GM06990 (cell line): ENCODE measurements at regions not wholly inside any gene's neighbourhood (a gene's known extent, or its start where the extent isn't known, plus 50 kb on each side); places are given as distances from the start of the nearest gene placed in this dataset.

Experiments used
- DNase-seq: peaks from one replicate; pipeline ENCODE4 v3.0.0-alpha.2; 2011; ENCODE audit not compliant: insufficient read length; ENCODE audit errors: extremely low read depth
- H3K27me3 ChIP-seq: replicated peaks from 2 replicates; pipeline ENCODE4 v1.6.0; 2011; ENCODE audit warnings: low read length; ENCODE audit not compliant: control insufficient read depth, insufficient read depth
- H3K36me3 ChIP-seq: 2 replicates; pipeline ENCODE4 v1.5.1; 2011; ENCODE audit warnings: low read length; ENCODE audit not compliant: control insufficient read depth, insufficient read depth
- H3K4me3 ChIP-seq: replicated peaks from 2 replicates; pipeline ENCODE4 v1.5.1; 2011; ENCODE audit warnings: low read depth, mild to moderate bottlenecking, control low read depth, low read length
- TF ChIP-seq, protein P1 (sequence below): IDR thresholded peaks from 2 replicates; pipeline ENCODE4 v1.5.1; 2011; ENCODE audit warnings: low read length, control low read depth, mild to moderate bottlenecking, inconsistent platforms; ENCODE audit not compliant: insufficient read depth, poor library complexity, severe bottlenecking

DNA sequence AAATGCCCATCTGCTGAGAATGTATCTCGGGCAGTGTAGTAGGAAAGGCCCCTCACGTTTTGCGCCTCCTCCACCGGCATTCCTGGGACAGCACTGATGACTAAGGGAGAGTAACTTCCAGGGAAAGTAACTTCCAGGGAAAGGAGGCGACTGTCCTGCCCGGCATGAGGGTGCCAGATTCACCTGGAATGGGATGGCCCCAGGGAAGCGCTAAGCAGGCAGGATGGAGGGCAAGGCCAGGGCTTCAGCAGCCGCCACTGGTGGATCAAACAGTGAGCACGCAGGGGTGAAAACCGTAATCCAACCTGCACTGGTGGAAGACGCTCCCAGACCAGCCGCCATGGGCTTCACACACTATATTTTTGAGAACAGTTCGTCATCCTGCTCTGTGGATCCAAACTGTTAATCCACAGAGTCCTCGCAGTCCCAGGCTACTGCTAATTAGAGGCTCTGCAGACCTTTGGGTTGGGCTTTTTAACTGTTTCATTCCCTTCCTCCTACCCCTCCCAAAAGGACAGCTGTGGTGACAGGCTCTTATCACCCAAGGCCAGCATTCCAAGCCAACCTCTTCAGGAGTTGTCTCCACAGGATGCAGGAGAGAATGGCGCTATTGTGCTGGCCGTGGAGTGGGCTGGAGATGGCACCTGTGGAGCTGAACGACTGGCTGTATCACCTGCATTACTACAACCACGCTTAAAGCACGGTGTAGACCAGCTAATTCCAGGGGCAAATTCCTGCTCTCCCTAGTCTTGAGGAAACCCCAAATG, 178.9 kb downstream of the DLL1 start:
- TF ChIP-seq, protein P1, sequence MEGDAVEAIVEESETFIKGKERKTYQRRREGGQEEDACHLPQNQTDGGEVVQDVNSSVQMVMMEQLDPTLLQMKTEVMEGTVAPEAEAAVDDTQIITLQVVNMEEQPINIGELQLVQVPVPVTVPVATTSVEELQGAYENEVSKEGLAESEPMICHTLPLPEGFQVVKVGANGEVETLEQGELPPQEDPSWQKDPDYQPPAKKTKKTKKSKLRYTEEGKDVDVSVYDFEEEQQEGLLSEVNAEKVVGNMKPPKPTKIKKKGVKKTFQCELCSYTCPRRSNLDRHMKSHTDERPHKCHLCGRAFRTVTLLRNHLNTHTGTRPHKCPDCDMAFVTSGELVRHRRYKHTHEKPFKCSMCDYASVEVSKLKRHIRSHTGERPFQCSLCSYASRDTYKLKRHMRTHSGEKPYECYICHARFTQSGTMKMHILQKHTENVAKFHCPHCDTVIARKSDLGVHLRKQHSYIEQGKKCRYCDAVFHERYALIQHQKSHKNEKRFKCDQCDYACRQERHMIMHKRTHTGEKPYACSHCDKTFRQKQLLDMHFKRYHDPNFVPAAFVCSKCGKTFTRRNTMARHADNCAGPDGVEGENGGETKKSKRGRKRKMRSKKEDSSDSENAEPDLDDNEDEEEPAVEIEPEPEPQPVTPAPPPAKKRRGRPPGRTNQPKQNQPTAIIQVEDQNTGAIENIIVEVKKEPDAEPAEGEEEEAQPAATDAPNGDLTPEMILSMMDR: no peak
- Histone ChIP-seq H3K4me3 (no peak overlapping the region), H3K27me3 (no peaks in the 10 kb centered on the region; the same call in 1 of the 2 replicates), H3K36me3 (no peaks in the 10 kb centered on the region)
- DNase-seq: no peak

DNA sequence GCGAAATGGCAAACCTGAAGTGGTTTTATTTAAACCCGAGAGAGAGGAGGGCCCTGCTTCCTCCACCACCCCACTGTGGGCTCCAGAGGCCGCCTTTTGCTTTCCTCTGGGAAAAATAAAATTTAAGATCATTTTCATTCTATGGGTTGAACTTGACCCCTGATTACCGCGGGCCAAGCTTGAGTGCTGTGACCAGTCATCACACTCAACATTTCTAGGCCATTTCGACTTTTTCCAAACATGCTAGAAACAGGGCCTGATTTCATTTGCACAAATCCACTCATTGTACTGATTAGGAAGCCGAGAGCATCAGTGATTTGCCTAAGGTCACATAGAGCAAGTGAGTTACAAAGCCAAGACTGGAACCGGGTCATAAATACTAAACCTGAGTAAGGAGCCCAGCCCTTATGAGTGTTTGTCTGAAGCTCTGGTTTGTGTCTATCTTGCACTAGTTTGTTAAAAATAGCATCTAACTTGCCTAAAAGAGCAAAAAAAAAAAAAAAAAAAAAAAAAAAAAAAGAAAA, 179.7 kb downstream of the DLL1 start:
- no peak overlapping the region for H3K4me3 ChIP-seq
- no peaks in the 10 kb centered on the region for H3K36me3 ChIP-seq
- no peak for DNase-seq
- TF ChIP-seq, protein P1: no peak
- H3K27me3 ChIP-seq: no peaks in the 10 kb centered on the region; the same call in 1 of the 2 replicates

DNA sequence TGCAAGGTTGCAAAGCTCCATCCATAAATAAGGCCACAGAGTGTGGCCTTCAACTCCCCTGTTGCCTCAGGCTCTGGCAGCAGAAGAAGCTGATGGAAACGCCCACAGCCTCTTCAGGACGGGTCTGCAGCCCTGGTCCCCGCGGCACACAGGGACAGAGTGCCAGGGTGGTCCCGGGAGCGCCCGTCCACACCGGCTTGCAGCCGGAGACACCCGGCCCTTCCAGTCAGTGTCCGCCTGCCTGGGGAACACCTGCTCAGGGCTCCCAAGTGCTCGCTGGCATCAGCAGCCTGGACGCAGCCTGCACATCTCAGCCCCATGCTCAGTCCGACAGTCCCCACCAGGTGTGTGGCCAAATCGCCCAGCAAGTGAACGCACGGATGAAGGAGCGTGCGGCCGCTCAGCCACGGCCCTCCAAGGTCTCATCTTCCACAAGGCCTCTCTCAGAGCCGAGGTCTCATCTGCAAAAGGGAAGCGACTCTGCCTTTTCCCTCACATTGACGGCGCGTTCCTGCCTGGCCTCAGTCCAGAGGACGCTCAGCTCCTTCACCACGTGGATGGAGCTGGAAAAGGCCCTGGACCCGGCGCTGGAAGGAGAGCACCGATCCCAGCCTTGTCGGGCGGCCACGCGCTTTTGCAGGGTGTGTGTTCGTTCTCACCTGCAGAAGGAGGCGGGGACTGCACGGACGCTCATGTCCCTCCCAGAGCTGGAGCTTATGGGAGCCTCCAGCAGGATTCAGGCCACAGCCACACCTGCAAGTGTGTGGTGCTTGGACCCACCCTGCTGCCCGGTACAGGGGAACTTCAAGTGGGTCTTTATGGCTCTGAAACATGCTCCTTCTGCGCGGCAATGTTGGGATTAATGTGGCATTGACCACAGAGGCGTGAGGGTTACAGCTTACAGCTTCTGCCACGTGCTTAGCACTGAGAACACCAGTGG, 180.4 kb downstream of the DLL1 start:
- DNase-seq: no peak
- TF ChIP-seq, protein P1: no peak
- Histone ChIP-seq H3K27me3 (no peaks in the 10 kb centered on the region; the same call in 1 of the 2 replicates), H3K36me3 (no peaks in the 10 kb centered on the region), H3K4me3 (no peak overlapping the region)

DNA sequence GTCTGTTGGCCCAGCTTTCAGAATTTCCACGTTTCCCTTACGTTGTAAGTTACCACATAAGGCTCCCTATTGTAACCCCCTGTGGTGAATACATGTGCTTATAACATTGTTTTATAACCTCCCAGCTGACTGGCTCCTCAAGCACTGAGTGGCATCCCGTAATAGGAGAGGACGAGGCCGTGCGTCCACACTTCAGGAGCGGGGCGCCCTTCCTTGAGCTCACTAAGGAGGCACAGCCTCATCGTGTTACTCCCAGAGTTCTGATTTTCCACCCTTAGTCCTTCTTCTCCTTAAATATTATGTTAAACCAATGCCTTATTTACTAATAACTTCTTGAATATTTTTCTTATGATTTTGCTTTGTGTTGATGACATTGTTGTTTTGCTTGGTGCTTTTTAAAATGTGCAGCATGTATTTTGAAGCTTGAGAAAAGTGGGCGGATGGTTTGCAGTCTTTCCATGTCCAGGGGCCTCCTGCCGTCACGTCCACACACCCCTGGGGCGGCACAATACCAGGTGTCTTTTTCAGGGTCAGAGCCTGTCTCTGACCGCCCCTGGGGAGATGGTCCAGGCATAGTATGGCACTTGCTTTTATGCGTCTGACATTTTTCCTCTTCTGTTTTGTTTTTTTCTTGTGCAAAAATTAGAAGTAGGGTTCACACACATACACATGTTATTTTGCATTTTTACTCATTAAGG, 181.8 kb downstream of the DLL1 start:
- no peaks in the 10 kb centered on the region; the same call in 1 of the 2 replicates for H3K27me3 ChIP-seq
- DNase-seq: no peak
- TF ChIP-seq, protein P1: no peak
- no peaks in the 10 kb centered on the region for H3K36me3 ChIP-seq
- H3K4me3 ChIP-seq: no peak overlapping the region

DNA sequence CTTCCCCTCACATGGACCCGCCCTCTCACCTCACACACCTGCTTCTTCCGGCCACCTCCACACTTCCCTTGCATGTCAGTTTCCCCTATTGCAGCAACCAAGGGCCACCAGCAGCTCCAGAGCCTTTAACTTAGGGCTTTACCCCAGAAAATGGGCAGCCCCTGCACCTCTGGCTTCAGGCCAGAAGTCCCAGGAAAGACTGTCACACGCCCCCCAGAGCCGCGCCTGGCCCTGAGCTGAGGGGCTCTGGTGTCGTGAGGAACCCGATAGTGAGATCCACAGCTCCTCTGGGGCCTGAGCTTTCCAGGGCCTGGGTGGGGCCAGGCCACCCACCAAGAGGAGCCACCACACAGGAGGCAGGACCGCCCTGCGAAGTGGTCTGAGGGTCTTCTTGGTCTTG, 182.4 kb downstream of the DLL1 start:
- Histone ChIP-seq H3K36me3 (no peaks in the 10 kb centered on the region), H3K27me3 (no peaks in the 10 kb centered on the region; the same call in 1 of the 2 replicates), H3K4me3 (no peak overlapping the region)
- DNase-seq: no peak
- TF ChIP-seq, protein P1: no peak
